Sciatic nerve (tissue), 2 donors: ENCODE measurements at regions not wholly inside any gene's neighbourhood (a gene's known extent, or its start where the extent isn't known, plus 50 kb on each side); places are given as distances from the start of the nearest gene placed in this dataset.

Experiments used
- ATAC-seq: fragments of 200-7000 bp; cut with Tn5 transposase; one replicate; pipeline ENCODE4 v1.9.1; 2020; ENCODE audit warnings: mild to moderate bottlenecking, moderate library complexity
- DNase-seq: peaks from one replicate; pipeline ENCODE4 v3.0.0-alpha.2; 2020; ENCODE audit warnings: low spot score
- intact Hi-C: fragments of 100-400 bp; cut with DNase I; formaldehyde crosslinking; loops from one replicate; pipeline ENCODE4 v1.14.2; 2022
- donor health status: DM: no; HTN: no; CAD: no.
- donor health status: DM: no; HTN: no; CAD: no.

- no peak for DNase-seq
- intact Hi-C loops, result no loop called here
- no peak for ATAC-seq
Measured at GRCh38 chr1:163406772-163407171, 85.0 kb downstream of the NUF2 start.

- intact Hi-C loops, result no loop called here
- ATAC-seq (no peak), DNase-seq (no peak)
Measured at GRCh38 chr1:163408262-163408661, 86.5 kb downstream of the NUF2 start.

GRCh38 chr1:163410073-163410999, 88.6 kb downstream of the NUF2 start:
- ATAC-seq (no peak), DNase-seq (no peak)
- intact Hi-C loops, result no loop called here

- DNase-seq, result no peak
- ATAC-seq, result no peak
Measured at GRCh38 chr1:163412221-163412620, 90.5 kb downstream of the NUF2 start.

GRCh38 chr1:163414778-163415177, 93.0 kb downstream of the NUF2 start:
- no peak for DNase-seq
- intact Hi-C loops, result no loop called here
- ATAC-seq, result no peak

More at GRCh38 chr1:163412221-163412620, 90.5 kb downstream of the NUF2 start:
- intact Hi-C loops, result no loop called here

- intact Hi-C loops, result no loop called here
- DNase-seq (no peak), ATAC-seq (no peak)
Measured at GRCh38 chr1:163421701-163422100, 99.9 kb downstream of the NUF2 start.

- DNase-seq, result no peak
- intact Hi-C loops, result no loop called here
- ATAC-seq, result no peak
Measured at GRCh38 chr1:163422738-163423404, 101.1 kb downstream of the NUF2 start.

GRCh38 chr1:163426505-163427251, 104.9 kb downstream of the NUF2 start:
- DNase-seq (no peak), ATAC-seq (no peak)
- intact Hi-C loops, result no loop called here

- no peak for ATAC-seq
- intact Hi-C loops, result no loop called here
- no peak for DNase-seq
Measured at GRCh38 chr1:163427279-163427678, 105.5 kb downstream of the NUF2 start.

GRCh38 chr1:163436140-163436812, 114.5 kb downstream of the NUF2 start:
- DNase-seq (no peak), ATAC-seq (no peak)
- intact Hi-C loops, result no loop called here

GRCh38 chr1:163439471-163439870, 117.7 kb downstream of the NUF2 start:
- intact Hi-C loops, result no loop called here
- no peak for ATAC-seq
- DNase-seq, result no peak

- intact Hi-C loops, result no loop called here
- ATAC-seq, result no peak
- DNase-seq, result no peak
Measured at GRCh38 chr1:163440090-163440489, 118.3 kb downstream of the NUF2 start.

GRCh38 chr1:163442231-163442879, 120.6 kb downstream of the NUF2 start:
- DNase-seq (no peak), ATAC-seq (no peak)
- intact Hi-C loops, result no loop called here

GRCh38 chr1:163442895-163443294, 121.1 kb downstream of the NUF2 start:
- intact Hi-C loops, result no loop called here
- DNase-seq (no peak), ATAC-seq (no peak)

- intact Hi-C loops, result no loop called here
- ATAC-seq, result no peak
- DNase-seq, result no peak
Measured at GRCh38 chr1:163443863-163444262, 122.1 kb downstream of the NUF2 start.

- no peak for ATAC-seq
- DNase-seq, result no peak
- intact Hi-C loops, result no loop called here
Measured at GRCh38 chr1:163444665-163445064, 122.9 kb downstream of the NUF2 start.

GRCh38 chr1:163450986-163451385, 129.2 kb downstream of the NUF2 start:
- no peak for DNase-seq
- intact Hi-C loops, result no loop called here
- no peak for ATAC-seq

GRCh38 chr1:163459539-163459938, 137.8 kb downstream of the NUF2 start:
- ATAC-seq (no peak), DNase-seq (no peak)
- intact Hi-C loops, result no loop called here

GRCh38 chr1:163467289-163467688, 145.5 kb downstream of the NUF2 start:
- DNase-seq (no peak), ATAC-seq (no peak)
- intact Hi-C loops, result no loop called here
